Activated CD4-positive, CD25-positive, alpha-beta regulatory T cell treated with anti-CD3 and anti-CD28 coated beads, Interleukin-2, amount 50 U/mL, for 72 hours (primary cell): ENCODE measurements at regions not wholly inside any gene's neighbourhood (a gene's known extent, or its start where the extent isn't known, plus 50 kb on each side); places are given as distances from the start of the nearest gene placed in this dataset.
"Not testable (repeated sequence)": the region's sequence is repeated elsewhere in the genome, so short reads cannot be mapped to it uniquely, and the experiment has no call there.

Source experiments
- DNase-seq: peaks from one replicate; pipeline ENCODE4 v3.0.0; 2021

DNA sequence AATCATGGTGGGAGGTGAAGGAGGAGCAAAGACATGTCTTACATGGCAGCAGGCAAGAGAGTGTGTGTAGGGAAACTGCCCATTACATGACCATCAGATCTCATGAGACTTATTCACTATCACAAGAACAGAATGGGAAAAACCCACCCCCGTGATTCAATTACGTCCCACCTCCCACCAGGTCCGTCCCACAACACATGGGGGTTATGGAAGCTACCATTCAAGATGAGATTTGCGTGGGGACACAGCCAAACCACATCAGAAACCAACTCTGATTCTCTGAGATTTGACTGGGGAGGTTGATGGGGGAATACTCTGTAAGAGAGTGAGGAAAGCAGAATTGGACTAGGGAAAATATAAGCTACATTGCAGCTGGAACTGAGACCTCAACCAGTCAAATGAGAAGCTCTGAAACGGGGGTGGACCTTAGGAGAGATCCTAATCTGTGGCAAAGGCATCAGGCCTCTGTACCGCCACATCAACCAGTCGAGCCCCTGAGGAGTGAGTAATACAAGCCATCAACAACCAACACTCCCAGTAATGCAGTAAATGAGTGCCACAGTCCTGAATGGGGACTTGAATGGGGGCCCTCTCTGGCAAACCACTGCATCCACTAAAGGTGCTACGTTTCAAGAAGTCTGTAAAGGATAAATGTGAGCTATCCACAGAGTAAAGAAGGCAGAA is 207.9 kb upstream of the GADL1 start:
- no peak for DNase-seq

DNA sequence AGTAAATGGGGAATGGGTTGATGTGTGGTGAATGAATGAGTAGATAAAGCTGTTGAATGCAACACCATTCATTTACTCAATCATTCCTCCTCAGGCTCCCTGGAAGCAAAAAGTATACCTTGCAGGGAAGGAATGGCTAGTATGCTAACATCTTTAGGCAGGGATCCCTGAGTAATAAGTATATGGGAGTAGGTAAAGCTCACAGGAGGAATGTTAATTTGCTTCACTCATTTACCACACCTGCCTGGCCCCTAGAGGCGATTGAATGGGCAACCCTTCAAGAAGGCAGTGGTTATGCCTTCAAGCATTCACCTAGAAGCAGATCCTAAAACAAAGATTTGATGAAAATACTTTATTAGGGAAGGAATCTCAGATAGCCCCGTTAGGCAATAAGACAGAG is 208.7 kb upstream of the GADL1 start:
- no peak for DNase-seq

DNA sequence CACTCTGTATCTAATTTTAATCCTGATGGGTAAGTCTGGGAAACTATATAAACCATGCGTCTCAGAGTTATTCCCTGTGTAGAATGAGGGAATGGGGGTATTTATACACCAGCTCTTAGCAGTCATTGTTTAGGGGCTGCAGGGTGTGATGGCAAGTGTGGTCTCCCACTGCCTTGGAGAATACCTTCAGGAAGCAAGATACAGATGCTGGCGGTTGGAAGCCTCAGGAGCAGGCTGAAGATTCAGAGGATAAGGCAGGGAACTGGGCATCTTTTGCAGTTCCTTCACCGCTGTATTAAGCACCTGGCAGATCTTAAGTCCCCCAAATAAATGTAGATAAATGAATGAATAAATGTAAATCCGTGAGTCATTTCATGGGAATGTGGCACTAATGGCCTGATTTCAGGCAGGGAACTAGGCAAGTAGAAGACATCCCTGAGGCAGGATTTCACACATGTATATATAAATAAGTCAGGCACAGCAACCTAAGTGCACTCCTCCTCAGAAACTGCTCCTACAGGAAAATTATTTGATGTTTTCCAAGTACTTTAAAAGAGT is 209.2 kb upstream of the GADL1 start:
- DNase-seq: no peak

DNA sequence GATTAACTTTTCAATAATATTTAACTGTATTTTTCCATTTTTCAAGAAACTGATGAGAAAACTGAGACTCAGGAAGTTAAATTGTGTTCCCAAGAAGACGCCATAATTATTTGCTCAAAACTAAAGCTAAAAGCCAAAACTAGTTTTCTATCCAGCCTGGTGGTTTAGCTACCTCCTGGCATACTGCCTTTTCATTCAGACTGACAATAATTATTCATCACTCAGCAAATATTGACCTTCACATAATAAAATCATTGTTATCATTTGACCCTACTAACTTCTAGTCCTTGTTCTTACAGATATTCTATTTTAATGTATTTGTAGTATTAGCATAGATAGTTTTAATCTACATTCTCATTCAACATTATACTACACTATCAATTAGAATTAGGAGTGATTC is 210.6 kb upstream of the GADL1 start:
- no peak for DNase-seq

DNA sequence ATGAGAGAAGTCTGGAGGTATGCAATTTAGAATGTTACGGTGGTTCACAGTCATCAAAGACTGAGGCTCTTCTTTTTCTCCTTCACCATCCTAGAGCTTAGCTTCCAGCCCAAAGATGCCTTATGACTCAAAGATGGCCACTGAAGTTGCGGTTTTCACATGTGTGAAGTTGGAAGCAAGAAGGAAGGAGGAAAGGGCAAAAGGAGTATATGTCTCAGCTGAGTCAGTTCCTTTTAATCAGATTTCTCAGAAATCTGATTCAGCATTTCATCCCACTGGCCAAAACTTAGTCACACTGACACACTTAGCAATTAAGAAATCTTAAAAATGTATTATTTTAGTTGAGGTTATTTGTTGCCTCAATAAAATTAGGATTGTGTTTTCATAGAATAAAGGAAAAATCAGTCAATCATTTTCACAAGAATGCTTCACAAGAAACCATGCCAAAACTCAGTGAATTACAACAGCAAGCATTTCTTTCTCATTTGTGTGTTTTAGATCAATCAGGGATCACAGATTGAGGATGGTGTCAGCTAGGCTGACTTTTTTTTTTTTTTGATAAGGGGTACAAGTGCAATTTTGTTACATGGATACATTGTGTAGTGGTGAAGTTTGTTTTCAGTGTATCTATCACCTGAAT is 211.1 kb upstream of the GADL1 start:
- DNase-seq: no peak

DNA sequence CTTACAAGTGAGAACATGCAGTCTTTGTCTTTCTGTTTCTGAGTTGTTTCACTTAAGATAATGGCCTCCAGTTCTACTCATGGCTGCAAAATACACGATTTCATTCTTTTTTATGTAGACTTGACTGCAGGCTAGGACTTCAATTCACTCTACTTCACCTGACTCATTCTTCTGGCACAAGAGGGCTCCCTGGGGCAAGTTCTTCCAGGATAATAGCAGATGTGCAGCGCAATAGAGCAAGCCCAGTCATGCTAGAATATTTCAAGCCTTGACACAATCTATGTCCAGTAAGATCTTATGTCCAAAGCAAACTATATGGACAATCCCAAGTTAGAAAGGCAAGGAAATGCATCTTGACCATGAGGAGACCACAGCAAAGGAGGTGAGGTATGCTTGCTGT is 211.7 kb upstream of the GADL1 start:
- DNase-seq: no peak

DNA sequence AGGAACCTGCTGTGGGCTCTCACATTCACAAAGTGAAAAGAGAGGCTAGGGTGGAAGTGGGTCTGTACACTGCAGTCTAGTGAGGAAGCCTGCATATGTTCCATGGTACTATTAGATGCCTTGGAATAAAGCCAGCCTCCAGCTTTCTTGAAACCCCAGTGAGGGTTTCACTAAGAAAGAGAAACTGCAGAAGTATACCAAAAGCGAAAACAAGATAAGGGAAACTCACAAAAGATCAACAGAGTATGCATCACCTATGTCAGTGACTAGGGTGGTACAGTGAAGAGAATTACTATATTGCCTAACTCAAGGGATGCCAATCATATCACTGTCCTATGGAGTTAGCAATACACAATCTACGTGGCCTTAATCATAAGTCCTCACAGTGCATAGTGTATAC is 212.5 kb upstream of the GADL1 start:
- DNase-seq: no peak

DNA sequence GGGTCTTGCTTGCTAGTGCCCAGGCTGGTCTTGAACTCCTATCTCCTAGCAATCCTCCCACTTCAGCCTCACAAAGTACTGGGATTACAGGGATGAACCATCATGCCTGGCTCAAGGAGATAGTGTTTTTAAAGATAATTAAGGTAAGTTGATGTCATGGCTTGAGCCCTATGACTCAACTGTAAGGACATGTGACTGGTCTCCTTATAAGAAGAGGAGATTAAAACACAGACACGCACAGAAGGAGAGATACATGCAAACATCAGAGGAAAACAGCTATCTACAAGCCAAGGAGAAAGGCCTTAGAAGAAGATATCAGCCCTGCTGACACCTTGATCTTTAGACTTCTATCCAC is 220.4 kb upstream of the GADL1 start:
- DNase-seq: no peak

DNA sequence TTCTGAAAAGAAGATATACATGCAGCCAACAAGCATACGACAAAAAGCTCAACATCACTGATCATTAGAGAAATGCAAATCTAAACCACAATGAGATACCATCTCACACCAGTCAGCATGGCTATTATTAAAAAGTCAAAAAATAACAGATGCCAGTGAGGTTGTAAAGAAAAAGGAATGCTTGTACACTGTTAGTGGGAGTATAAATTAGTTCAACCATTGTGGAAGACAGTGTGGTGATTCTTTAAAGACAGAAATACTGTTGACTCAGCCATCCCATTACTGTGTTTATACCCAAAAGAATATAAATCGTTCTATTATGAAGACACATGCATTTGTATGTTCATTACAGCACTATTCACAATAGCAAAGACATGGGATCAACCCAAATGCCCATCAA is 221.1 kb upstream of the GADL1 start:
- not testable (repeated sequence) for DNase-seq

DNA sequence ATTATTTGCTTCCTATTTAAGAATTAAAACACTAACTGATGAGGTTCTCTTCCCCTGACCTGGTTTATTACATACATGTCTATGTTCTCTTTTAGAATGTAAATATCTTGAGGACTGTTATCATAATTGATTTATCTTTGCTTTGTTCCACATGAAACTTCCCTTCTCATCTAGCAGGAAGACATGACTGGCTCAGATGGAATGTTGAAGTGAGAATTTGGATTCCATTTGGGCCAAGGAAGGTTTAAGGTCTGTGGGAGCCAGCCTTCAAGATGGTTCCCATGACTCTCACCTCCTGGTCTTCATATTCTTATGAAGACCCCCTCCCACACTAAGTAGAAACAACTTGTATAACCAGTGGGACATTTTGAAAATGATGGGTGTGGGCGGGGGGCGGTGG is 222.2 kb upstream of the GADL1 start:
- no peak for DNase-seq

DNA sequence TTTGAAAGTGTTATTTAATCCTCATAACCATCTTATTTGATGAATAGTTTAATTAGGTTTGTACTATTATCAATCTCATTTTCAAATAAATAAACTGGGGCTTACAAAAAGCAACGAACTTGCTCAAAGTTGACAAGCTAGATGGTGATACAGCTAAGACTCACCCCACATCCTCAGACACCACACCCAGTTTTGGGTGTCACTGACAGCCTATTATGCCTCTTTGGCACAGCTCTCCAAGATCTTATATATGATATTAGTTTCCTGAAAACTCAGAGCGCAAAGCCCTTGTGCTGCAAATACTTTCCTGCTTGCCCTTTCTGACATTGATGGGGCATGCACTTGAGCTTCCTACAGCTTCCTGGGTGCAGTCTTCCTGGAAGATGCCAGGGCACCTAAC is 223.4 kb upstream of the GADL1 start:
- DNase-seq: no peak

DNA sequence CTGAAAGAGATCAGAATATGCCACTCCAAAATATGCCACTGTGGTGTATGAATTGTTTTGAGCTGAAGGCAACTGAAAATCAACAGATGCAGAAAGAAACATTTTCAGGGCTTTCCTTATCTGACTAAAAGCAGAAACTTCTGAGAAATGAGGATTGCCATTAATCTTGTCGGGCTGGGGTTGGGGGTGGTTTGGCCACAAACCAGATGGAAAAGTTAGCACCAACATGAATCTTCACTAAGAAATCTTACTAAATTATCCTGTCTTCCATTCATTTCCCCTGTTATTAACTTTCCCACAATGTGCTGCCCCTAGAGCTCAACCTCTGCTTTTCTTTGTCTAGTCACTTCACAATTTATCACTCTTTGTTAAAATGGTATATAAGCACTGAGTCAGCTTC is 229.9 kb upstream of the GADL1 start:
- DNase-seq: no peak

DNA sequence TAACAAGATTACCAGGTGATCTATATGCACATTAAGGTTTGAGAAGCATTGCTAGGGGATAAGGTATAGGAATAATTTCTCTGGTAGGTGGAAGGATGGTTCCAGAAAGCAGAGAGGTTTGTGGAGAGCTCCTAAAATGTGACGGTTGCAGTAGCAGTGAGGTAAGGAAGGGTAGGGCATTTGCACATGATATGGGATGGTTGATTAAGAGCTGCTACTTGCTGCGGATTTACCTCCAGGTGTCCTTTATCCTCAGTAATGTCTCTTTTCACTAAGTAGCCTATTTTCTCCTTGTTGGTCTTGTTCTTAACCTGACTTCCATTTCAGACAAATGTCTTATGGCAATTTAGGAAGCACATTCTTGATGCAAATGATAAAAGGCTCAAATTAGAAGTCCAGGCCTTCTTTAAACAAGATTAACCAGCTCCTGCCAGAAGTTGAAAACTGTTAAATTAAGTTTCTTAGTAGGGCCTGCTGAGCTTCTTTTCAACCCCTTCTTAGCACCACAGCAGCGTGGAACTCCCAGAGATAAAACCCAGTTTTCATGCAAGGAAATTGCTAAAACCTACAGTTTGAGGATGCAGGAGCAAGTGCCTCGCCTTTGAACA is 231.1 kb upstream of the GADL1 start:
- DNase-seq: no peak

DNA sequence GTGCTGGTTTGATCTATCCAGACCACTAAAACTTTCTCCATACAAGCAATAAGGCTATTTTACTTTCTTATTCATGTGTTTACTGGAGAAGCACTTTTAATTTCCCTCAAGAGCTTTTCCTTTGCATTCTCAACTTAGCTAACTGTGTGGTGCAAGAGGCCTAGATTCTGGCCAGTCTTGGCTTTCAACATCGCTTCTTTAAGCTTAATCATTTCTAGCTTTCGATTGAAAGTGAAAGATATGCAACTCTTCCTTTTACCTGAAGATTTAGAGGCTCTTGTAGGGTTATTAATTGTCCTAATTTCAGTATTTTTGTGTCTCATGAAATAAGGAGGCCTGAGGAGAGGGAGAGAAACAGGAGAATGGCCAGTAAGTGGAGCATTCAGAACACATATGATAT is 234.8 kb upstream of the GADL1 start:
- DNase-seq: no peak

DNA sequence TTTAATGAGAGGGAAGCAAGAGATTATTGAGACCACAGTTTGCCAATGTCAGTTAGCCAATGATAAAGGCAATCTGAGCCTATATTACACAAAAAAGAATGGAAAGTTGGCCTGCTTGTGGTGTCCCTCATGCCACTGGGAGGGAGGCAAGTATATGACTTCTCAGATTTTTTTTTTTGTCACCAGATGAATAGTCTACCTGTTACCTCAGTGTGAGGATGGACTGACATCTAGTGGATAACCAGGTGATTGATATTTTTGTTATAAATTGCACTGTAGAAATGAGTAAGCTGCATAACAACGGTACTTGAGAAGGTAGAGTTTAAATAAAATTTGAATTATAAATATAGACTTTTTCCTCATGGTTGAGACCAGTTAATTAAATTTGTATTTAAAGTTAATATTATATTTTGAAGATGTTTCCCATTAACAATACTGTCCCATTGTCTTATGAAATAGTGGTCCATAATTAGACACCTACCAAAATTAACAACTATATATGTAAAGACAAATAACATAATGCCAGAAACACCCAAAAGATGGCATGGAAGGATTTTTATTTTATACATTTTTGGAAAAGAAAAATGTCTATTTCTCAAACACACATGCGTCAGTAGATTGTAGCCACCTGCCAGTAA is 237.8 kb upstream of the GADL1 start:
- no peak for DNase-seq

DNA sequence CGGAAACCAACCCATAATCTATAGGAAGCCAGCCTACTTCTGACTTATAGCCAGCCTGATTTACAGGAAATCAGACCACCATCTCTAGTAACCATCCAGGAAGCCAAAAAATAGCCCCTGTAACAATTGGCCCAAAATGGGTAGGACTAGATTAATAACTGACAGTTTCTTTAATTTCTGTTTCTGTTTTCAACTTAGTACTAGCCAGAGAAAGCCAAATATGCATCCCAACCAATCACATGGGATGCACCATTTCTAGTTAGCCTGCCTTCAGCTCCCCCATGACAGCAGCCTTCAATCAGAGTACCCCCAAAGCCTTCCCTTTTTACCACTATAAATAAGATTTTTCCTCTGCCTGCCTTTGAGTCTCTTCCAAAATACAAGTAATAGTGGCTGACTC is 239.1 kb upstream of the GADL1 start:
- no peak for DNase-seq

DNA sequence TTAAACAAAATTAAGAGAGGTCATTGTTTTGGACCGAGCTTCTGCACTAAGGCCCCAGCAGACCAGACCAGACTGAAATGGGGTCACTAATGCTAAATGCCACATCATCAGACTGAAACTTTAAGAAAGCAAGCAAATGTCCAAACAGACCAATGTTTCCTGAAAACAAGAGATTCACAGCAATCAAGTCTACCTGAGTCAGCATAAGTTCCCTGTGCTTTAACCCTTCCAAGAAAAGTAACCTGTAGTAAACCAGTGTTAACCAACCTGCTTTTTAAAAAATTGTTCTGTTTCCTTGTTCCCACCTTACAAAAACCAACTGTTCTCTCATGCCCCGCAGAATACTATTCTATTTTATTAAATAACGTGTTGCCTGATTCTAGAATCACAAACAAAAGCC is 241.1 kb upstream of the GADL1 start:
- no peak for DNase-seq

DNA sequence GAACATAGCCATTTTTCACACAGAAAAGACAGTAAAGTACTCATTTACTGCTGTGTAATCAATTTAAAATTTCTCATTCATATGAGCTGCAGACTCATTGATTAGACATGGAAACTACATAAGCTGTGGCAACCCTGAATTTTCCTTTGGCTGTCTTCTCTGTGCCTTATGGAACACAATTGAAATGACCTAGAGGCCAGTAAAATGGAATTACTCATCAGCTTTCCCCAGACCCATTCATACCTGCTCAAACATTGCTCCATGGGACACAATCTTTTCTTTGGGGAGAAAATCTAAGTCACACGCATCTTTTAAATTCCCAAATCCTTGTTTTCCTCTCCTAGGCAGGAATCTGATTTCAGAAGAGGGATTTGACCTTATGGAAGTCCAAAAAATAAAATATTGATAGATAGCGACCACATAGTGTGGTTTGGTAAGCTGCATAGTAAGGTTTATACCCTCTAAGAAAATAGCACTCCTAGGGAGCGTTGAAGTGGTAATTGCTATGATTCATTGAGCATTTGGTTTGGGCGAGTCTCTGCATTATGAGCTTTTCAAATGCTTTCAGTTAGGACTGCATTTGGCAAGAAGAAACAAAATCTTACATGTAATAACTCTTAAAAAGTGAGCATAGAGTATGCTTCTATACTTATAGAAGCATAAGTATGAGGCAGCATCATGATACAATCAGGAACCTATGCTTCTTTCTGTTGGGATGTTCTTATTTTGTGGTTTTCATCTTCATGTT is 243.4 kb upstream of the GADL1 start:
- no peak for DNase-seq

DNA sequence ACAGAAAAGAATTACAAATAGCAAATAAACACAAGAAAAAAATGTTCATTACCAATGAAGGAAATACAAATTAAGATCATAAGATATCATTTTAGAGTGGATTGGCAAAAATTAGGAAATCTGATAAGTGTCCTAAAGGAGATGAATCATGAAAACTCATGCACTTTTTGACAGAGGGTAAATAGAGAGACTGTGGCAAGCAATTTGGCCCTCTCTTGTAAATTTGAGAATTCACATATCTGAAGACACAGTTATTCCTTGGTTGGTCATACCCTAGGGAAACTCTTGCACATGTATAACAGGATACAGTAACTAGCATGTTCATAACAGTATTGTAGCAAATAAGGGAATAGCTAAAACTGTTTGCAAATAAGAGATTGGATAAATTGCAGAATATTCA is 246.0 kb upstream of the GADL1 start:
- no peak for DNase-seq

DNA sequence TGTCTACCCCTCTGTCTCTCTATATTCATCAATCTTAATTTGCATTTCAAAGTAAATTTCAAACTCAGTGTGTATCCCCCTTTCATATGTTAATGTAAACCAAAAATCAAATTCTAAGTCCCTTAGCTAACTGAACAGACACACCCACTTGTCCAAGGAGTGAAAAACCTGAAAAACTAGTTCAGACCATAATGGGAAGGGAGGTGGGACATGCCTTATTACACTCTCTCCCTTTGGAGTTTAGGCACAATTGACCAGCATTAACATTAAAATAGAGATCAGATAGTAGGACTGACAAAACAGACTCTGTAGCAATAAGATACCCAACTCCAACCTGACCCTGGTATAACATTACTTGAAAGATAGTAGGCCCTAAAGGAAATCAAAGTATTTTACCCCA is 247.7 kb upstream of the GADL1 start:
- no peak for DNase-seq

DNA sequence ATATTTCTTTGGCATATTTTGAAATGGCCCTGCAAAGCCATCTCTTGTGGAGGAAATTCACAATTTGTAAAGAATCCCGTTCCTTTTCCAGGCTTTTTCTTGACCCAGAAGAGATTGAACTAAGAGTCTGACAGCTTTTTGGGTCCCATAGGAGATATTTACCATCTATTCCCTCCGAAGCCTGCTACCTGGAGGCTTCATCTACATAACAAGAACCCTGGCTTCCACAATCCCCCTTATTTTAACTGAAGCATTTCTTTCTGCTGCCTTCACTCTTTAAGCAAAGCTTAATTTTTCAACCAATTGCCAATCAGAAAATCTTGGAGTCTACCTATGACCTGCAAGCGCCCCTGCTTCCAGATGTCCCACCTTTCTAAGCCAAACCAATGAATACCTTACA is 248.1 kb upstream of the GADL1 start:
- DNase-seq: no peak

DNA sequence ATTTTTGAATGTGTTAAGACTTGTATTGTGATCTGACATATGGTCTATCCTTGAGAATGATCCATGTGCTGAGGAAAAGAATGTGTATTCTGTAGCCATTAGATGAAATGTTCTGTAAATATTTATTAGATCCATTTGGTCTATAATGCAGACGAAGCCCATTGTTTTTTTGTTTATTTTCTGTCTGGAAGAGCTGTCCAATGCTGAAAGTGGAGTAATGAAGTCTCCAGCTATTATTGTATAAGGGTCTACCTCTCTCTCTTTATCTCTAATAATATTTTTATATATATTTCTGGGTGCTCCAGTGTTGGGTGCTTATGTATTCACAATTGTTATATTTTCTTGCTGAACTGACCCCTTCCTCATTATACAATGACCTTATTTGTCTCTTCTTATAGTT is 250.6 kb upstream of the GADL1 start:
- DNase-seq: no peak

DNA sequence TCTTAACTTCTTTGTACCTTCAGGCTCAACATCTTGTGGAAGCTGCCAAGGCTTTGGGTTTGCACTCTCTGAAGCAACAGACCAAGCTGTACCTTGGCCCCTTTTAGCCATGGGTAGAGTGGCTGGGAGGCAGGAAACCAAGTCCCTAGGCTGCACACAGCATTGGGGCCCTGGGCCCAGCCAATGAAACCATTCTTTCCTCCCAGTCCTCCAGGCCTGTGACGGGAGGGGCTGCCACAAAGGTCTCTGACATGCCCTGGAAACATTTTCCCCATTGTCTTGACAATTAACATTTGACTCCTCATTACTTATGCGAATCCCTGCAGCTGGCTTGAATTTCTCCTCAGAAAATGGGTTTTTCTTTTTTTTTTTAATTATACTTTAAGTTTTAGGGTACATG is 253.1 kb upstream of the GADL1 start:
- DNase-seq: no peak
